HL-60 (cell line): ENCODE measurements at regions not wholly inside any gene's neighbourhood (a gene's known extent, or its start where the extent isn't known, plus 50 kb on each side); places are given as distances from the start of the nearest gene placed in this dataset.

ENCODE experiments used
- POLR2AphosphoS5 ChIP-seq: IDR thresholded peaks from 2 replicates; pipeline ENCODE4 v1.6.1; 2012; ENCODE audit warnings: low read depth
- TF ChIP-seq, protein P1 (sequence below): IDR thresholded peaks from one replicate; pipeline ENCODE4 v1.5.1; 2011; ENCODE audit warnings: low read length, control low read depth, inconsistent platforms; ENCODE audit not compliant: insufficient read depth
- TF ChIP-seq, protein P2 (sequence below): IDR thresholded peaks from 2 replicates; pipeline ENCODE4 v1.6.1; 2012; ENCODE audit warnings: low read depth; ENCODE audit not compliant: insufficient replicate concordance

DNA sequence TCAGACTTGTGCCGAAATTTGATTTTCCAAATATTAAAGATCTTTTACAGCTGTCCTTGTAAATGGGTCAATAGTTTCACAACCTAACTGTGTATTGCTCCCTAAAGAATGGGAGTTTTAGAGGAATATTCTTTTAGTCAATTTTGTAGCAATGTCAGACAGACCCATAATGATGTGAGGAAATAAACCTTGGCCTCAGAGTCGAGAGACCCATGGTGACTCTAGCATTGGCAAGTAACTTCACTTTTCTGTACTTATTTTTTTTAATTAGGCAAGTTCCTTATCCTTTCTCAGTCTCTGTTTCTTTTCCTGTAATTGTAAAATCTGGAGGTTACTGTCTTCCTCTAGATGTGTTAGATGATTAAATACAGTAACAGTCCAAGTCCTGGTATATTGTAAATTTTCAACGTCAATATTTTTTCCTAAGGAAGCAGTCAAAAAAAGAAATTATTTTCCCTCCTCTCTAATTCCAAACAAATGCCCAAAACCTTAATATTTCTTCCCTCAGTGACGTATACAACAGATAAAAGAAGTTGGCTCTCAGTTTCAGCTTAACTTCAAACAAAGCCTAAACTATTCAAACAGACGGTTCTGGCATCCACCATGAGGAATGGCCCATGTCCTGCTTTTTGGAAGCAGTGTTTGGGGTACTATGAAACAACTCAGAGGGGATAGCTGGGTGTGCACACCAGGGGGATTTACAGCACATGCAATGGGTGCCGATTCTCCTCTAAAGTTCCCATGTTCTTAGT, 466.7 kb downstream of the TNS1 start:
- TF ChIP-seq, protein P1, sequence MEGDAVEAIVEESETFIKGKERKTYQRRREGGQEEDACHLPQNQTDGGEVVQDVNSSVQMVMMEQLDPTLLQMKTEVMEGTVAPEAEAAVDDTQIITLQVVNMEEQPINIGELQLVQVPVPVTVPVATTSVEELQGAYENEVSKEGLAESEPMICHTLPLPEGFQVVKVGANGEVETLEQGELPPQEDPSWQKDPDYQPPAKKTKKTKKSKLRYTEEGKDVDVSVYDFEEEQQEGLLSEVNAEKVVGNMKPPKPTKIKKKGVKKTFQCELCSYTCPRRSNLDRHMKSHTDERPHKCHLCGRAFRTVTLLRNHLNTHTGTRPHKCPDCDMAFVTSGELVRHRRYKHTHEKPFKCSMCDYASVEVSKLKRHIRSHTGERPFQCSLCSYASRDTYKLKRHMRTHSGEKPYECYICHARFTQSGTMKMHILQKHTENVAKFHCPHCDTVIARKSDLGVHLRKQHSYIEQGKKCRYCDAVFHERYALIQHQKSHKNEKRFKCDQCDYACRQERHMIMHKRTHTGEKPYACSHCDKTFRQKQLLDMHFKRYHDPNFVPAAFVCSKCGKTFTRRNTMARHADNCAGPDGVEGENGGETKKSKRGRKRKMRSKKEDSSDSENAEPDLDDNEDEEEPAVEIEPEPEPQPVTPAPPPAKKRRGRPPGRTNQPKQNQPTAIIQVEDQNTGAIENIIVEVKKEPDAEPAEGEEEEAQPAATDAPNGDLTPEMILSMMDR, result no peak
- TF ChIP-seq, protein P2, sequence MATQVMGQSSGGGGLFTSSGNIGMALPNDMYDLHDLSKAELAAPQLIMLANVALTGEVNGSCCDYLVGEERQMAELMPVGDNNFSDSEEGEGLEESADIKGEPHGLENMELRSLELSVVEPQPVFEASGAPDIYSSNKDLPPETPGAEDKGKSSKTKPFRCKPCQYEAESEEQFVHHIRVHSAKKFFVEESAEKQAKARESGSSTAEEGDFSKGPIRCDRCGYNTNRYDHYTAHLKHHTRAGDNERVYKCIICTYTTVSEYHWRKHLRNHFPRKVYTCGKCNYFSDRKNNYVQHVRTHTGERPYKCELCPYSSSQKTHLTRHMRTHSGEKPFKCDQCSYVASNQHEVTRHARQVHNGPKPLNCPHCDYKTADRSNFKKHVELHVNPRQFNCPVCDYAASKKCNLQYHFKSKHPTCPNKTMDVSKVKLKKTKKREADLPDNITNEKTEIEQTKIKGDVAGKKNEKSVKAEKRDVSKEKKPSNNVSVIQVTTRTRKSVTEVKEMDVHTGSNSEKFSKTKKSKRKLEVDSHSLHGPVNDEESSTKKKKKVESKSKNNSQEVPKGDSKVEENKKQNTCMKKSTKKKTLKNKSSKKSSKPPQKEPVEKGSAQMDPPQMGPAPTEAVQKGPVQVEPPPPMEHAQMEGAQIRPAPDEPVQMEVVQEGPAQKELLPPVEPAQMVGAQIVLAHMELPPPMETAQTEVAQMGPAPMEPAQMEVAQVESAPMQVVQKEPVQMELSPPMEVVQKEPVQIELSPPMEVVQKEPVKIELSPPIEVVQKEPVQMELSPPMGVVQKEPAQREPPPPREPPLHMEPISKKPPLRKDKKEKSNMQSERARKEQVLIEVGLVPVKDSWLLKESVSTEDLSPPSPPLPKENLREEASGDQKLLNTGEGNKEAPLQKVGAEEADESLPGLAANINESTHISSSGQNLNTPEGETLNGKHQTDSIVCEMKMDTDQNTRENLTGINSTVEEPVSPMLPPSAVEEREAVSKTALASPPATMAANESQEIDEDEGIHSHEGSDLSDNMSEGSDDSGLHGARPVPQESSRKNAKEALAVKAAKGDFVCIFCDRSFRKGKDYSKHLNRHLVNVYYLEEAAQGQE, result no peak
- no peak for TF ChIP-seq POLR2AphosphoS5
